Neutrophil (primary cell): ENCODE measurements at regions not wholly inside any gene's neighbourhood (a gene's known extent, or its start where the extent isn't known, plus 50 kb on each side); places are given as distances from the start of the nearest gene placed in this dataset.

ENCODE experiments used
- H3K27ac ChIP-seq: fragments of 200-600 bp; sonication (generic); 2 replicates; pipeline ENCODE4 v1.5.1; 2016; ENCODE audit warnings: mild to moderate bottlenecking, moderate library complexity
- H3K27me3 ChIP-seq: fragments of 200-600 bp; sonication (generic); 2 replicates; pipeline ENCODE4 v1.6.0; 2016; ENCODE audit warnings: mild to moderate bottlenecking
- H3K36me3 ChIP-seq: fragments of 200-600 bp; sonication (generic); 2 replicates; pipeline ENCODE4 v1.5.1; 2017
- H3K4me1 ChIP-seq, 2 experiments: fragments of 200-600 bp in 1 of 2; sonication (generic) in 1 of 2; 1 replicate in 1 of 2; 2 replicates in 1 of 2; pipeline versions ENCODE4 v1.5.1 to v1.6.1; 2013 to 2016; ENCODE audit warnings: low read depth in 1 of 2, low read length in 1 of 2, mild to moderate bottlenecking in 1 of 2, moderate library complexity in 1 of 2; ENCODE audit not compliant: control insufficient read depth in 1 of 2, insufficient read depth in 1 of 2
- H3K4me3 ChIP-seq, 2 experiments: fragments of 200-600 bp in 1 of 2; sonication (generic) in 1 of 2; 1 replicate in 1 of 2; 2 replicates in 1 of 2; pipeline ENCODE4 v1.5.1; 2013 to 2016; ENCODE audit warnings: low read depth in 1 of 2, low read length in 1 of 2, mild to moderate bottlenecking in 1 of 2, moderate library complexity in 1 of 2
- H3K9me3 ChIP-seq: fragments of 200-600 bp; sonication (generic); 2 replicates; pipeline ENCODE4 v1.5.1; 2016
- CTCF ChIP-seq: fragments of 200-600 bp; sonication (generic); IDR thresholded peaks from 2 replicates; pipeline ENCODE4 v1.5.1; 2016; ENCODE audit warnings: antibody characterized with exemption

DNA sequence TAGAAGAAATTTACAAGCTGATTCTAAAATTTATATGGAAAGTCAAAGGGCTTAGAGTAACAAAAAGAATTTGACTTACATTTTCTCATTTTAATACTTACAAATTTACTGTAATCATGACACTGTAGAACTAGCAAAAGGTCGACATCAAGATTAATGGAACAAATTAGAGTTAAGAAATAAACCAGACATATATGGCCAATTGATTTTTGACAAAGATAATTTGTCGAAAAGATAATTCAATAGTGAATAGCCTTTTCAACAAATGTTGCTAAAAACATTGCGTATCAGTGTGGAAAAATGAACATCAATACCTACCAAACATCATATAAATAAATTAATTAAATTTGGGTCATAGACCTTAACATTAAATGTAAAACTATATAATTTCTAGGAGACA is 955.5 kb upstream of the AUTS2 start:
- no peaks in the 10 kb centered on the region for H3K27me3 ChIP-seq
- no peak overlapping the region for H3K4me3 ChIP-seq

GRCh38 chr7:68663392-68663791 is 934.9 kb upstream of the AUTS2 start:
- H3K9me3 ChIP-seq: no peaks in the 10 kb centered on the region
- no peaks in the 10 kb centered on the region for H3K27me3 ChIP-seq
- H3K4me1 ChIP-seq: no peaks in the 10 kb centered on the region
- no peak for TF ChIP-seq CTCF
- no peaks in the 10 kb centered on the region for H3K36me3 ChIP-seq
- no peak overlapping the region for H3K4me3 ChIP-seq
- H3K27ac ChIP-seq: no peak overlapping the region

More for the DNA sequence above, 955.5 kb upstream of the AUTS2 start:
- Histone ChIP-seq H3K27ac (no peak overlapping the region), H3K9me3 (no peaks in the 10 kb centered on the region), H3K4me1 (no peaks in the 10 kb centered on the region), H3K36me3 (no peaks in the 10 kb centered on the region)
- TF ChIP-seq CTCF: no peak

DNA sequence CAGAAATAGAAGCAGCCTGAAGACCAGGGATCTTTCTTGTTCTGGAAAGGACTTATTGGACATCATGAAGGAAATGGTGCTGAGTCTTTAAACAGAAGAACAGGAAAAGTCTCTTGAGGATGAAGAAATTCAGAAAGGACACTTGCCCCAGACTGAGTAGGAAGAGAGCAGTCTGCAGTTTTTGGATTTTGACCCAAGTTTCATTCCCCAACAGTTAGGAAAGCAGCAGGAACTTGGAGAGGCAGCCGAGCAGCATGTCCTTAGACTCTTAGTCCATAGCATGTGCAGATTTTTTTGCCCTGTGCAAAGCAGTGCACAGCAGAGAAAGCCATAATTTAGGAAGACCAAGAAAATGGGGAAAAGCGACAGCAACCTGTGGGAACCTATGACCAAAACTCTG is 927.2 kb upstream of the AUTS2 start:
- Histone ChIP-seq H3K4me1 (no peaks in the 10 kb centered on the region), H3K4me3 (no peak overlapping the region), H3K27me3 (no peaks in the 10 kb centered on the region), H3K9me3 (no peaks in the 10 kb centered on the region), H3K27ac (no peak overlapping the region), H3K36me3 (no peaks in the 10 kb centered on the region)
- no peak for TF ChIP-seq CTCF

DNA sequence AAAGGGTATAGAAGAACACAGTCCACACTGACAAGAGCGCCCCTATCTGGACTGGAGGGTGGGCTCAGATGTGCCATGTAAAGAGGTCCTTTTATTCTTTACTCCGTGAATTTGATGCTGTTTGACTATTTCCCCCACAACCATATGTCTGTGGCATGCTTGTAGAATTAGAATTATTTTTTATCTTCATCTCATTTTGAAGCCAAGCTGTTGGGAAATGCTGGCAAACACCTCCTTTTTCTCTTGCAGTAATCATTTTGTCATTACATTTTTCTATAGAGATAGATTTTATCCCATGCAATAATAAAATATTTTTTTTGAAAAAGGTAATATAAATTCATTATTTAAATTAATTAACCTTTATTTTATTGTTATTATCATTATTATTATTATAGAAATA is 926.6 kb upstream of the AUTS2 start:
- no peaks in the 10 kb centered on the region for H3K4me1 ChIP-seq
- H3K36me3 ChIP-seq: no peaks in the 10 kb centered on the region
- TF ChIP-seq CTCF: no peak

GRCh38 chr7:68674826-68675225 is 923.4 kb upstream of the AUTS2 start:
- no peak overlapping the region for H3K4me3 ChIP-seq
- no peaks in the 10 kb centered on the region for H3K36me3 ChIP-seq
- TF ChIP-seq CTCF: no peak
- H3K4me1 ChIP-seq: no peaks in the 10 kb centered on the region
- no peaks in the 10 kb centered on the region for H3K27me3 ChIP-seq
- no peaks in the 10 kb centered on the region for H3K9me3 ChIP-seq
- no peak overlapping the region for H3K27ac ChIP-seq

More for the DNA sequence above, 926.6 kb upstream of the AUTS2 start:
- no peak overlapping the region for H3K27ac ChIP-seq
- H3K9me3 ChIP-seq: no peaks in the 10 kb centered on the region
- H3K27me3 ChIP-seq: no peaks in the 10 kb centered on the region
- H3K4me3 ChIP-seq: no peak overlapping the region
